Astrocyte of the spinal cord (primary cell): ENCODE measurements at regions not wholly inside any gene's neighbourhood (a gene's known extent, or its start where the extent isn't known, plus 50 kb on each side); places are given as distances from the start of the nearest gene placed in this dataset.

Source experiments
- DNase-seq: peaks from one replicate; pipeline ENCODE4 v3.0.0; 2011; ENCODE audit warnings: low read depth, low spot score
- H3K4me3 ChIP-seq: 2 replicates; pipeline ENCODE4 v1.5.1; 2011; ENCODE audit warnings: low read depth, mild to moderate bottlenecking, low read length, moderate library complexity
- CTCF ChIP-seq: IDR thresholded peaks from 2 replicates; pipeline ENCODE4 v1.5.1; 2012; ENCODE audit warnings: low read depth, mild to moderate bottlenecking, low read length, inconsistent platforms
- in situ Hi-C: cut with HindIII; loops from 2 replicates; pipeline ENCODE4 v1.10.0; 2017; ENCODE audit warnings: low sequenced_read_pairs

DNA sequence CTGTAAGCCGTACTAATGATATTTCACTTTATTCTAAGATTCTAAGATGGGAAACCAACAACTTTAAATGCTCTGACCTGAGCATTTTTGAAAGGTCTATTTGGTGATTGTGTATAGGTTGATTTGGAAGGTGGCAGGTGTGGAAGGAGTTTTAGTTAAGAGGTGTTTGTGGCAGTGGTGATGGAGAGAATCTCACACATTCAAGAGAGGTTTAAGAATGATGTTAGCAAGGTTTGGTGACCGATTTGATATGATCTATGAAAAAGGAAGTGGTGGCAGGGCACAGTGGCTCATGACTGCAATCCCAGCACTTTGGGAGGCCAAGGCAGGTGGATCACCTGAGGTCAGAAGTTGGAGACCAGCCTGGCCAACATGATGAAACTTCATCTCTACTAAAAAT is 319.2 kb upstream of the CD180 start:
- no peak for TF ChIP-seq CTCF

DNA sequence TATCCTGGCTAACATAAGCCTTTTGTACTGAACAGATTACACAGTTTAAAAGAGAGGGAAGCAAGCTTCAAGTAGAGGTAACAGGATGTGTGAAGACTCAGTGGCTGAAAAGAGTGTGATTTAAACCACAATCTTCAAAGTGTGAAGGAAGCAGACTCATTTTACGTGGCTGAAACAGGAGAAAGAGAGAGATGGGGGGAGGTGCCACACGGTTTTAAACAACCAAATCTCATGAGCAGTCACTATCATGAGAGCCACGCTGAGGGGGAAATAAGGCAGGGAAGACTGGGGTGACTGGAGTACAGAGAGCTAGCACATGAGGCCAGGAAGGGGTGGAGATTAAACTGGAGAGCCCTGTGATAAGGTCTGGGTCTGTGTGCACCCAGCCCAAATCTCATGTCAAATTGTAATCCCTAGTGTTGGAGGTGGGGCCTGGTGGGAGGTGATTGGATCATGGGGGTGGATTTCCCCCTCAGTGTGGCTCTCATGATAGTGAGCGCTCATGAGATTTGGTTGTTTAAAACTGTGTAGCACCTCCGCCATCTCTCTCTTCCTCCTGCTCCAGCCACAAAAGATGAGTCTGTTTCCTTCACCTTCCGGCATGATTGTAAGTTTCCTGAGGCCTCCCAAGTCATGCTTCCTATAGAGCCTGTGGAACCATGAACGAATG is 318.6 kb upstream of the CD180 start:
- TF ChIP-seq CTCF: no peak
- no peak for DNase-seq
- no peak overlapping the region for H3K4me3 ChIP-seq
- in situ Hi-C loops: no loop called here

More for the DNA sequence above, 319.2 kb upstream of the CD180 start:
- in situ Hi-C loops: no loop called here
- H3K4me3 ChIP-seq: no peak overlapping the region
- no peak for DNase-seq

DNA sequence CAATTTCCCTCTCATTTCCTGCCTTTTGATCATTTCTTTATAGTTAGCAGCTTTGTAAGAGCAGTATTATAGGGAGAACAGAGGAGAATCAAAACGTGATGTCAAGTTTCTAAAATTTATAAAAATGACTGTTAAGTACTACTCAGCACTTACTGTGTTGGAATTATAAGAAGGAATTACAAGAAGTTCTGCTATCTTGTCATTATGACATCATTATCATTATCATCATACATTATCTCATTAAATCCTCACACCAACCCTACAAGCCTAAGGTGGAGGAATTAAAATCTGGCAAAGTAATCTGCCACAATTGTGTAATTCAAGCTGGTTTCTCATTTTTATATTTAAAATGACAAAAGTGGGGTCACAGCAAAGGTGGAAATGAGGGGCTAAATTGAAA is 316.2 kb upstream of the CD180 start:
- in situ Hi-C loops: no loop called here
- no peak overlapping the region for H3K4me3 ChIP-seq
- DNase-seq: no peak
- no peak for TF ChIP-seq CTCF

DNA sequence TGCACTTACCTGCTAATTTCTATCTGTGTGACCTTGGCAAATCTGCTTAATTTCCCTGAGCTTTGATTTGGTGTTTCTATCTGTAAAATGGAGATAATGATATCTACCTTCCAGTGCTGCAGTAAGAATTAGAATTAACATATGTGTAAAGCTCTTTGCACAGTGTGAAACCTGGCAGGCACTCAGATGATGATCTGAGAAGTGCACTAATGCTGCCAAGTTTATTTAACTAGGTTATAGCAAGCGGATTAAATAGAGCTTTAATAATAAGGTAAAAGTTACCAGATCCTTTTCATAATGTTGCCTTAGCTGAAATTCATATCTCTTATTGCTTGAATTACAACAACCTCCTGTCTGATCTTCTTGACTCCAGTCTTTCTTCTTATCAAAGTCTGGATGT is 315.3 kb upstream of the CD180 start:
- H3K4me3 ChIP-seq: no peak overlapping the region
- in situ Hi-C loops: no loop called here
- no peak for TF ChIP-seq CTCF
- DNase-seq: no peak

DNA sequence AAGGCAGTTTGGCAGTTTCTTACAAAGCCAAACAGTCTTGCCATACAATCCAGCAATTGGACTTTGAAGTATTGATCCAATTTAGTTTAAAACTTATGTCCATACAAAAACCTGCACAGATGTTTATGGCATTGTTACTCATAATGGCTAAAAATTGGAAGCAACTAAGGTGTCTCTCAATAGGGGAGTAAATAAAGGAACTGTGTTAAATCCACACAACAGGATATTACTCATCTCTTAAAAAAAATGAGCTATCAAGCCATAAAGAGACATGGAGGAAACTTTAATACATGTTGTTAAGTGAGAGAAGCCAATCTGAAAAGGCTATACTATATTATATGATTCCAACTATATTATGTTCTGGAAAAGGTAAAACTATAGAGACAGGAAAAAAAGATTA is 313.6 kb upstream of the CD180 start:
- no peak overlapping the region for H3K4me3 ChIP-seq
- in situ Hi-C loops: no loop called here
- TF ChIP-seq CTCF: no peak
- no peak for DNase-seq

GRCh38 chr5:67509402-67510186 is 313.0 kb upstream of the CD180 start:
- no peak for DNase-seq
- in situ Hi-C loops: no loop called here
- TF ChIP-seq CTCF: no peak
- no peak overlapping the region for H3K4me3 ChIP-seq
